C4-2B (cell line): ENCODE measurements at regions not wholly inside any gene's neighbourhood (a gene's known extent, or its start where the extent isn't known, plus 50 kb on each side); places are given as distances from the start of the nearest gene placed in this dataset.

ENCODE experiments used
- ZFX ChIP-seq: fragments of 450-650 bp; IDR thresholded peaks from 2 replicates; pipeline ENCODE4 v1.6.1; 2017
- TF ChIP-seq, protein P1 (sequence below): fragments of 450-650 bp; conservative IDR thresholded peaks from 2 replicates; pipeline ENCODE4 v1.5.1; 2017; ENCODE audit warnings: mild to moderate bottlenecking

DNA sequence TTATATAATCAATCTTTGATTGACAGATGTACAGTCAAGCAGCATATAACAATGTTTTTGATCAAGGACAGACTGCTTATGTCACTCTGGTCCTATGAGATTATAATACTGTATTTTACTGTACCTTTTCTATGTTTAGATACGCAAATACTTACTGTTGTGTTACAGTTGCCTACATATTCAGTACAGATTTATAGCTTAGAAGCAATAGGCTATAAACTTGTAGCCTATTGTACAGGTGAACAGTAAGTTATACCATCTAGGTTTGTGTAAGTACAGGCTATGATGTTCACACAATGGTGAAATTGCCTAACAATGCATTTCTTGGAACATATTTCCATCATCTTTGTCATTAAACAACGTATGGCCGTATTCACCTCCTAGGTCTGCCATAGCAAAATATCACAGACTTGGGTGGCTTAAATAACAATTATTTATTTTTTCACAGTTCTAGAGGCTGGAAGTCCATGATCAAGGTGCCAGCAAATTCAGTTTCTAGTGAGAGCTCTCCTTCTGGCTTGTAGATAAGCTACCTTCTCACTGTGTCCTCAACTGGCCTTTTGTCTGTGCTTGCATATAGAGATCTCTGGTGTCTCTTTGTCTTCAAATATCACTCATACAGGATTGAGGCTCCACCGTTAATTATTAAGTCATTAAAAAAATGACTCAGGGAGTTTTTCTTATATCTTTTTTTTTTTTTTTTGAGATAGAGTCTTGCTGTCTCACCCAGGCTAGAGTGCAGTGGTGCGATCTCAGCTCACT is 89.1 kb downstream of the EBLN2 start:
- TF ChIP-seq, protein P1, sequence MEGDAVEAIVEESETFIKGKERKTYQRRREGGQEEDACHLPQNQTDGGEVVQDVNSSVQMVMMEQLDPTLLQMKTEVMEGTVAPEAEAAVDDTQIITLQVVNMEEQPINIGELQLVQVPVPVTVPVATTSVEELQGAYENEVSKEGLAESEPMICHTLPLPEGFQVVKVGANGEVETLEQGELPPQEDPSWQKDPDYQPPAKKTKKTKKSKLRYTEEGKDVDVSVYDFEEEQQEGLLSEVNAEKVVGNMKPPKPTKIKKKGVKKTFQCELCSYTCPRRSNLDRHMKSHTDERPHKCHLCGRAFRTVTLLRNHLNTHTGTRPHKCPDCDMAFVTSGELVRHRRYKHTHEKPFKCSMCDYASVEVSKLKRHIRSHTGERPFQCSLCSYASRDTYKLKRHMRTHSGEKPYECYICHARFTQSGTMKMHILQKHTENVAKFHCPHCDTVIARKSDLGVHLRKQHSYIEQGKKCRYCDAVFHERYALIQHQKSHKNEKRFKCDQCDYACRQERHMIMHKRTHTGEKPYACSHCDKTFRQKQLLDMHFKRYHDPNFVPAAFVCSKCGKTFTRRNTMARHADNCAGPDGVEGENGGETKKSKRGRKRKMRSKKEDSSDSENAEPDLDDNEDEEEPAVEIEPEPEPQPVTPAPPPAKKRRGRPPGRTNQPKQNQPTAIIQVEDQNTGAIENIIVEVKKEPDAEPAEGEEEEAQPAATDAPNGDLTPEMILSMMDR, result no peak
- no peak for TF ChIP-seq ZFX
